PFSK-1 (cell line): ENCODE measurements at regions not wholly inside any gene's neighbourhood (a gene's known extent, or its start where the extent isn't known, plus 50 kb on each side); places are given as distances from the start of the nearest gene placed in this dataset.

Source experiments
- FOXP2 ChIP-seq: optimal IDR thresholded peaks from 2 replicates; pipeline ENCODE3; 2011; ENCODE audit warnings: borderline replicate concordance, control low read depth, inconsistent platforms; ENCODE audit not compliant: insufficient read depth; ENCODE audit errors: extremely low read length, extremely low read depth
- POLR2AphosphoS5 ChIP-seq: IDR thresholded peaks from 2 replicates; pipeline ENCODE4 v1.6.1; 2012; ENCODE audit warnings: low read depth, mild to moderate bottlenecking, control low read depth, low read length, moderate library complexity
- REST ChIP-seq, 2 experiments: IDR thresholded peaks; 2 replicates each; pipeline versions ENCODE4 v1.6.1 to v1.8.0; 2011 to 2012; ENCODE audit warnings: low read depth in 2 of 2, low read length in 2 of 2, control low read depth in 1 of 2, inconsistent platforms in 1 of 2, mild to moderate bottlenecking in 1 of 2, moderate library complexity in 1 of 2; ENCODE audit not compliant: insufficient read depth in 1 of 2
- SIN3A ChIP-seq: IDR thresholded peaks from 2 replicates; pipeline ENCODE4 v1.6.1; 2012; ENCODE audit warnings: mild to moderate bottlenecking, low read length, moderate library complexity, borderline replicate concordance; ENCODE audit not compliant: insufficient read depth
- TAF1 ChIP-seq: IDR thresholded peaks from 2 replicates; pipeline ENCODE4 v1.6.1; 2012; ENCODE audit warnings: low read length, control low read depth, borderline replicate concordance; ENCODE audit not compliant: insufficient read depth

- no peak for TF ChIP-seq SIN3A
- TF ChIP-seq TAF1, result no peak
- no peak for TF ChIP-seq POLR2AphosphoS5
- no peak for TF ChIP-seq REST (IDR thresholded peaks at IDR 0.05; ENCODE audit: insufficient read depth in 1 of 2, low read depth in 2 of 2, low read length in 2 of 2)
- TF ChIP-seq FOXP2, result no peak
These were observed 78.9 kb upstream of the UNC5C start for GRCh38 chr4:95627709-95628108.

GRCh38 chr4:95627024-95627605, 78.3 kb upstream of the UNC5C start:
- TF ChIP-seq FOXP2 (no peak), POLR2AphosphoS5 (no peak), SIN3A (no peak), REST (IDR thresholded peaks at IDR 0.05; ENCODE audit: insufficient read depth in 1 of 2, low read depth in 2 of 2, low read length in 2 of 2) (no peak), TAF1 (no peak)

GRCh38 chr4:95625020-95625419, 76.2 kb upstream of the UNC5C start:
- TF ChIP-seq FOXP2, result no peak
- no peak for TF ChIP-seq SIN3A
- TF ChIP-seq REST (IDR thresholded peaks at IDR 0.05; ENCODE audit: insufficient read depth in 1 of 2, low read depth in 2 of 2, low read length in 2 of 2), result no peak

- no peak for TF ChIP-seq REST (IDR thresholded peaks at IDR 0.05; ENCODE audit: insufficient read depth in 1 of 2, low read depth in 2 of 2, low read length in 2 of 2)
- no peak for TF ChIP-seq FOXP2
- TF ChIP-seq SIN3A, result no peak
- TF ChIP-seq POLR2AphosphoS5, result no peak
- no peak for TF ChIP-seq TAF1
These were observed 71.0 kb upstream of the UNC5C start for GRCh38 chr4:95619525-95620443.
